Endothelial cell of umbilical vein (primary cell): ENCODE measurements at regions not wholly inside any gene's neighbourhood (a gene's known extent, or its start where the extent isn't known, plus 50 kb on each side); places are given as distances from the start of the nearest gene placed in this dataset.

Source experiments
- CTCF ChIP-seq, 2 donors: IDR thresholded peaks; 1 replicate in 1 of 2; 2 replicates in 1 of 2; pipeline ENCODE4 v1.5.1; 2011; ENCODE audit warnings: low read length in 2 of 2, mild to moderate bottlenecking in 2 of 2, moderate library complexity in 2 of 2, control low read depth in 1 of 2, inconsistent platforms in 1 of 2, low read depth in 1 of 2; ENCODE audit not compliant: insufficient read depth in 1 of 2; ENCODE audit errors: extremely low read depth in 1 of 2
- GATA2 ChIP-seq: IDR thresholded peaks from 2 replicates; pipeline ENCODE4 v1.7.0; 2011; ENCODE audit warnings: low read depth, mild to moderate bottlenecking, moderate library complexity, mixed read lengths, low read length; ENCODE audit not compliant: insufficient read length, insufficient read depth
- JUN ChIP-seq: IDR thresholded peaks from 2 replicates; pipeline ENCODE4 v1.6.1; 2011; ENCODE audit warnings: borderline replicate concordance, low read depth; ENCODE audit not compliant: insufficient read length, insufficient read depth
- MAX ChIP-seq: IDR thresholded peaks from 2 replicates; pipeline ENCODE4 v1.6.1; 2011; ENCODE audit not compliant: insufficient read depth, insufficient read length
- MYC ChIP-seq: IDR thresholded peaks from one replicate; pipeline ENCODE4 v1.6.1; 2011; ENCODE audit warnings: mild to moderate bottlenecking, low read depth, low read length

- TF ChIP-seq CTCF (IDR thresholded peaks at IDR 0.05; ENCODE audit: extremely low read depth in 1 of 2, insufficient read depth in 1 of 2, low read depth in 1 of 2, low read length in 2 of 2) = no peak
- TF ChIP-seq GATA2 = no peak
- no peak for TF ChIP-seq MAX
- TF ChIP-seq MYC = no peak
- TF ChIP-seq JUN = no peak
Measured at GRCh38 chr10:31604646-31605170, 285.7 kb downstream of the ZEB1 start.
